ENCODE measurements at regions not wholly inside any gene's neighbourhood (a gene's known extent, or its start where the extent isn't known, plus 50 kb on each side); places are given as distances from the start of the nearest gene placed in this dataset.

GRCh38 chrX:128961290-128961689 lies 562.0 kb downstream of the SMARCA1 start:
- TF ChIP-seq TEAD4 (IDR thresholded peaks at IDR 0.05) (no peak), YY1 (IDR thresholded peaks at IDR 0.05; ENCODE audit: low read depth) (no peak), CEBPB (IDR thresholded peaks at IDR 0.05) (no peak), RAD21 (IDR thresholded peaks at IDR 0.05; ENCODE audit: low read depth) (no peak), EGR1 (IDR thresholded peaks at IDR 0.05) (no peak)
- TF ChIP-seq, protein P1, sequence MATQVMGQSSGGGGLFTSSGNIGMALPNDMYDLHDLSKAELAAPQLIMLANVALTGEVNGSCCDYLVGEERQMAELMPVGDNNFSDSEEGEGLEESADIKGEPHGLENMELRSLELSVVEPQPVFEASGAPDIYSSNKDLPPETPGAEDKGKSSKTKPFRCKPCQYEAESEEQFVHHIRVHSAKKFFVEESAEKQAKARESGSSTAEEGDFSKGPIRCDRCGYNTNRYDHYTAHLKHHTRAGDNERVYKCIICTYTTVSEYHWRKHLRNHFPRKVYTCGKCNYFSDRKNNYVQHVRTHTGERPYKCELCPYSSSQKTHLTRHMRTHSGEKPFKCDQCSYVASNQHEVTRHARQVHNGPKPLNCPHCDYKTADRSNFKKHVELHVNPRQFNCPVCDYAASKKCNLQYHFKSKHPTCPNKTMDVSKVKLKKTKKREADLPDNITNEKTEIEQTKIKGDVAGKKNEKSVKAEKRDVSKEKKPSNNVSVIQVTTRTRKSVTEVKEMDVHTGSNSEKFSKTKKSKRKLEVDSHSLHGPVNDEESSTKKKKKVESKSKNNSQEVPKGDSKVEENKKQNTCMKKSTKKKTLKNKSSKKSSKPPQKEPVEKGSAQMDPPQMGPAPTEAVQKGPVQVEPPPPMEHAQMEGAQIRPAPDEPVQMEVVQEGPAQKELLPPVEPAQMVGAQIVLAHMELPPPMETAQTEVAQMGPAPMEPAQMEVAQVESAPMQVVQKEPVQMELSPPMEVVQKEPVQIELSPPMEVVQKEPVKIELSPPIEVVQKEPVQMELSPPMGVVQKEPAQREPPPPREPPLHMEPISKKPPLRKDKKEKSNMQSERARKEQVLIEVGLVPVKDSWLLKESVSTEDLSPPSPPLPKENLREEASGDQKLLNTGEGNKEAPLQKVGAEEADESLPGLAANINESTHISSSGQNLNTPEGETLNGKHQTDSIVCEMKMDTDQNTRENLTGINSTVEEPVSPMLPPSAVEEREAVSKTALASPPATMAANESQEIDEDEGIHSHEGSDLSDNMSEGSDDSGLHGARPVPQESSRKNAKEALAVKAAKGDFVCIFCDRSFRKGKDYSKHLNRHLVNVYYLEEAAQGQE (IDR thresholded peaks at IDR 0.05; ENCODE audit: low read depth): no peak
- TF ChIP-seq, protein P2, sequence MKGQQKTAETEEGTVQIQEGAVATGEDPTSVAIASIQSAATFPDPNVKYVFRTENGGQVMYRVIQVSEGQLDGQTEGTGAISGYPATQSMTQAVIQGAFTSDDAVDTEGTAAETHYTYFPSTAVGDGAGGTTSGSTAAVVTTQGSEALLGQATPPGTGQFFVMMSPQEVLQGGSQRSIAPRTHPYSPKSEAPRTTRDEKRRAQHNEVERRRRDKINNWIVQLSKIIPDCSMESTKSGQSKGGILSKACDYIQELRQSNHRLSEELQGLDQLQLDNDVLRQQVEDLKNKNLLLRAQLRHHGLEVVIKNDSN (IDR thresholded peaks at IDR 0.05): no peak
- TF ChIP-seq, protein P3, sequence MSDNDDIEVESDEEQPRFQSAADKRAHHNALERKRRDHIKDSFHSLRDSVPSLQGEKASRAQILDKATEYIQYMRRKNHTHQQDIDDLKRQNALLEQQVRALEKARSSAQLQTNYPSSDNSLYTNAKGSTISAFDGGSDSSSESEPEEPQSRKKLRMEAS (IDR thresholded peaks at IDR 0.05): no peak
